ENCODE measurements at regions not wholly inside any gene's neighbourhood (a gene's known extent, or its start where the extent isn't known, plus 50 kb on each side); places are given as distances from the start of the nearest gene placed in this dataset.

DNA sequence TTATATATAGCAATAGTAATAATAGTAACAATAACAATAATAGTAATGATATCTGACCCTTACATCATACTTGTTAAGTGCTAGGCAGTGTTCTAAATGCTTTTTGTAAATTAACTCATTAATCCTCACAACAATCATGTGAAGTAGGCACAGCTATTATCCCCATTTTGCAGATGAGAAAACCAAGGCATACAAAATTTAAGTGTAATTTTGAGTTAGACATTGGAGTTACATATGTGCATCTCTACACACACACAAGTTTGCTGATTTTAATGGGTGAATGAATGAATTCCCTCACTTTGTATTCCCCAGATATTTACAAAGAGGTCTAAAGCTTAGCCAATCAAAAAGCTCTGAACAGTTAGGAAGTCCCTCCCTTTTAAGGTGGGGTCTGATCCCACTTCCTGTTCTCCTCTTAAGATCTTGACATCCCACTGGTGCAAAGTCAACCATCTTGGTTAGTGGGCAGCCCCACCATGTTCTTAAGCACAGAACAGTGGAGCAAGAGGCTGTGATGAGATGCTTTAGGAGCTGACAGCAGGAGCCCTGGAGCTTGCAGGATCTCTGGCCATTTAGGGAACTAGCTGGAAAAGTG is 85.3 kb upstream of the FOXP4 start:
- TF ChIP-seq, protein P1, sequence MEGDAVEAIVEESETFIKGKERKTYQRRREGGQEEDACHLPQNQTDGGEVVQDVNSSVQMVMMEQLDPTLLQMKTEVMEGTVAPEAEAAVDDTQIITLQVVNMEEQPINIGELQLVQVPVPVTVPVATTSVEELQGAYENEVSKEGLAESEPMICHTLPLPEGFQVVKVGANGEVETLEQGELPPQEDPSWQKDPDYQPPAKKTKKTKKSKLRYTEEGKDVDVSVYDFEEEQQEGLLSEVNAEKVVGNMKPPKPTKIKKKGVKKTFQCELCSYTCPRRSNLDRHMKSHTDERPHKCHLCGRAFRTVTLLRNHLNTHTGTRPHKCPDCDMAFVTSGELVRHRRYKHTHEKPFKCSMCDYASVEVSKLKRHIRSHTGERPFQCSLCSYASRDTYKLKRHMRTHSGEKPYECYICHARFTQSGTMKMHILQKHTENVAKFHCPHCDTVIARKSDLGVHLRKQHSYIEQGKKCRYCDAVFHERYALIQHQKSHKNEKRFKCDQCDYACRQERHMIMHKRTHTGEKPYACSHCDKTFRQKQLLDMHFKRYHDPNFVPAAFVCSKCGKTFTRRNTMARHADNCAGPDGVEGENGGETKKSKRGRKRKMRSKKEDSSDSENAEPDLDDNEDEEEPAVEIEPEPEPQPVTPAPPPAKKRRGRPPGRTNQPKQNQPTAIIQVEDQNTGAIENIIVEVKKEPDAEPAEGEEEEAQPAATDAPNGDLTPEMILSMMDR (IDR thresholded peaks at IDR 0.05), result no peak
- TF ChIP-seq POLR2A (IDR thresholded peaks at IDR 0.05), result no peak
